ENCODE measurements at regions not wholly inside any gene's neighbourhood (a gene's known extent, or its start where the extent isn't known, plus 50 kb on each side); places are given as distances from the start of the nearest gene placed in this dataset.

DNA sequence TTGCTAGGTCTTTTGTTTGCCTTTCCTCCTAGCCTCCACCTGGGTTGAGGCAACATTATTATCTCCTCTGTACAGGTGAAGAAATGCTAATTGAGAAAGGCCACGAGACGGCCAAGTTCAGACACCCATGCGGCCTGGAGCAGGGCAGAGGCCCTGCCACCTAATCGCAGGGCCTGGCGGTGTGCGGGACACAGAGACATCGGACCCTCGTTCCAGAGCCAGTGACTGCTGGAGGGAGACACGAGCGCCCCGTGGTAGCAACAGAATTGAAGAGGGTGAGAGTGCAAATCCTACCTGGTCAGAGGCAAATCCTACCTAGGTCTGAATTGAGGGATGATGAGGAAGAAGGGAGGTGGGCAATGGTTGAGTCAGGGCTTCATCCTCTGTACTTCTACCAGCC is 113.8 kb upstream of the MEF2A start:
- Histone ChIP-seq H3K4me1 (ENCODE audit: control insufficient read depth in 1 of 2, insufficient read depth in 2 of 2, low read length in 2 of 2) (peaks cover 57 to 58% of the 10 kb centered on the region in 2 donors), H3K4me2 (replicated peaks; ENCODE audit: extremely low read depth, low read length, poor library complexity, severe bottlenecking) (peak overlapping the region; percentile 60), H2AFZ (ENCODE audit: insufficient read depth, low read depth, low read length, poor library complexity, severe bottlenecking) (no peak overlapping the region), H3K9ac (ENCODE audit: insufficient read depth, low read length, poor library complexity, severe bottlenecking) (peak overlapping the region; percentile 64), H4K20me1 (ENCODE audit: insufficient read depth, low read length) (no peaks in the 10 kb centered on the region), H3K27me3 (ENCODE audit: control insufficient read depth in 2 of 2, insufficient read depth in 2 of 2, low read length in 2 of 2) (no peaks in the 10 kb centered on the region), H3K9me3 (replicated peaks in 1 of 2; ENCODE audit: control insufficient read depth in 1 of 2, insufficient read depth in 1 of 2, low read length in 2 of 2) (no peaks in the 10 kb centered on the region), H3K4me3 (replicated peaks in 1 of 3; ENCODE audit: low read depth in 2 of 3, low read length in 3 of 3) (no peak overlapping the region), H3K27ac (ENCODE audit: low read depth in 1 of 2, low read length in 2 of 2) (peak overlapping the region; percentile 82 to 90), H3K79me2 (ENCODE audit: insufficient read depth, low read length) (no peaks in the 10 kb centered on the region), H3K36me3 (replicated peaks in 1 of 2; ENCODE audit: control insufficient read depth in 1 of 2, insufficient read depth in 2 of 2, low read length in 2 of 2) (no peaks in the 10 kb centered on the region)
- Mint-ChIP-seq H3K27me3 (ENCODE audit: low read depth in 3 of 3) (peaks cover 2 to 10% (median 3%) of the 10 kb centered on the region in 3 donors), H3K4me1 (peaks cover 62% of the 10 kb centered on the region), H3K27ac (peak overlapping the region; percentile 81 to 92 (median 90)), H3K9me3 (peaks cover 0 to 2% (median 0%) of the 10 kb centered on the region in 7 donors), H3K4me3 (no peak overlapping the region), H3K36me3 (peaks cover 0 to 4% of the 10 kb centered on the region in 2 donors)
- 90% methylated on average over 11 of the region's 11 CpGs for WGBS (ENCODE audit: insufficient coverage)
- intact Hi-C loops (cut with micrococcal nuclease): loop anchor here (10.0 kb wide), 2 partner anchors 53 to 113 kb away; partner anchors contain the start of gene MEF2A (in 1 of the 2)
- TF ChIP-seq, protein P1, sequence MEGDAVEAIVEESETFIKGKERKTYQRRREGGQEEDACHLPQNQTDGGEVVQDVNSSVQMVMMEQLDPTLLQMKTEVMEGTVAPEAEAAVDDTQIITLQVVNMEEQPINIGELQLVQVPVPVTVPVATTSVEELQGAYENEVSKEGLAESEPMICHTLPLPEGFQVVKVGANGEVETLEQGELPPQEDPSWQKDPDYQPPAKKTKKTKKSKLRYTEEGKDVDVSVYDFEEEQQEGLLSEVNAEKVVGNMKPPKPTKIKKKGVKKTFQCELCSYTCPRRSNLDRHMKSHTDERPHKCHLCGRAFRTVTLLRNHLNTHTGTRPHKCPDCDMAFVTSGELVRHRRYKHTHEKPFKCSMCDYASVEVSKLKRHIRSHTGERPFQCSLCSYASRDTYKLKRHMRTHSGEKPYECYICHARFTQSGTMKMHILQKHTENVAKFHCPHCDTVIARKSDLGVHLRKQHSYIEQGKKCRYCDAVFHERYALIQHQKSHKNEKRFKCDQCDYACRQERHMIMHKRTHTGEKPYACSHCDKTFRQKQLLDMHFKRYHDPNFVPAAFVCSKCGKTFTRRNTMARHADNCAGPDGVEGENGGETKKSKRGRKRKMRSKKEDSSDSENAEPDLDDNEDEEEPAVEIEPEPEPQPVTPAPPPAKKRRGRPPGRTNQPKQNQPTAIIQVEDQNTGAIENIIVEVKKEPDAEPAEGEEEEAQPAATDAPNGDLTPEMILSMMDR (IDR thresholded peaks at IDR 0.05): no peak
- DNase-seq: no peak

DNA sequence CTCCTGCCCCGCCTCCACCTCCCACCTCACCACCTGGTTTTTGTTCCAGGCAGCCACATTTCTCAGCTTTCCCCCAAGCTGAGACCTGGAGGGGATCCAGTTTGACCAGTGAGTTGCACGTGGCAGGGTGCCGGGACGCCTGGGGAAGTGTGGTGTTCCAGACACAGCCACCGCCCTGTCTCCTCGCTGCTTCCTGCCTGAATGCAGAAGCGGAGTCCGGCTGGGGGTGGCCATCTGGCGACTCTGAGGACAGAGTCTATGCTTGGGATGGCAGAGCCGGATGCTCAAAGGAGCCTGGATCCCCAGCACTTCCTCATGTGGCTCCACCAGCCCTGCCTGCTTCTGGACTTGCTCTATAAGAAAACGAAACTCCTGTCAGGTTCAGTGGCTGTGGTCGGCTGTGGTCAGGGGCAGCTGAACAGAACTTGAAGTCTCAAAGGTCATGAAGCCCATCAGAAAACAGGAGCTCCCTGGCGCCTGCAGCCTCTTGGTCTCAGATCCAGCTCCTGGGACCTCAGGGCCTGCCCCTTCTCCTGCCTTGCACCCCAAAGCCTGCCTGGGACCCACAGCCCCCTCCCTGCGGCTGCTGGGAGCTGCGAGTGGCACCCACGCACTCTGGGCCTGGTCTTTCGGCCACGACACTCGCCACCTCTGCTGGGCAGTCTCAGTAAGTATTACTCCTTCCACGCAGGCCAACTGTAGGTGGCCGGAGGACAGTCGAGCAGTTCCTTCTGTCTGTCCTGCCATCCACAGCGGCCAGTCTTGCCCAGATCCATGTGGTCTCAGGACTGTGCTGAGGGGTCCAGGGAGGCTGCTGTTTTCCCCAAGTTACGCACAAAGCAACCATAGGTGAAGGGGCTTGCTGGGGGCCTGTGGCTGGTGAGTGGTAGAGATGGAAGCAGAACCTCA is 112.8 kb upstream of the MEF2A start:
- H2AFZ ChIP-seq (ENCODE audit: insufficient read depth, low read depth, low read length, poor library complexity, severe bottlenecking): peak overlapping the region; percentile 49

More for the DNA sequence above, 112.8 kb upstream of the MEF2A start:
- Histone ChIP-seq H4K20me1 (ENCODE audit: insufficient read depth, low read length) (no peaks in the 10 kb centered on the region), H3K4me1 (ENCODE audit: control insufficient read depth in 1 of 2, insufficient read depth in 2 of 2, low read length in 2 of 2) (peaks cover 57 to 58% of the 10 kb centered on the region in 2 donors), H3K4me3 (replicated peaks in 1 of 3; ENCODE audit: low read depth in 2 of 3, low read length in 3 of 3) (peak overlapping the region in 1 of 3 experiments; percentile 51), H3K9ac (ENCODE audit: insufficient read depth, low read length, poor library complexity, severe bottlenecking) (peak overlapping the region; percentile 64), H3K79me2 (ENCODE audit: insufficient read depth, low read length) (no peaks in the 10 kb centered on the region), H3K36me3 (replicated peaks in 1 of 2; ENCODE audit: control insufficient read depth in 1 of 2, insufficient read depth in 2 of 2, low read length in 2 of 2) (no peaks in the 10 kb centered on the region), H3K27me3 (ENCODE audit: control insufficient read depth in 2 of 2, insufficient read depth in 2 of 2, low read length in 2 of 2) (no peaks in the 10 kb centered on the region), H3K4me2 (replicated peaks; ENCODE audit: extremely low read depth, low read length, poor library complexity, severe bottlenecking) (peak overlapping the region; percentile 60), H3K9me3 (replicated peaks in 1 of 2; ENCODE audit: control insufficient read depth in 1 of 2, insufficient read depth in 1 of 2, low read length in 2 of 2) (no peaks in the 10 kb centered on the region), H3K27ac (ENCODE audit: low read depth in 1 of 2, low read length in 2 of 2) (peak overlapping the region; percentile 82 to 90)
- Mint-ChIP-seq H3K27ac (peak overlapping the region; percentile 81 to 92 (median 90)), H3K4me3 (peak overlapping the region; percentile 37 to 73), H3K36me3 (peaks cover 0 to 4% of the 10 kb centered on the region in 2 donors), H3K27me3 (ENCODE audit: low read depth in 3 of 3) (peaks cover 2 to 7% (median 3%) of the 10 kb centered on the region in 3 donors), H3K9me3 (peaks cover 0 to 2% (median 0%) of the 10 kb centered on the region in 7 donors), H3K4me1 (peaks cover 59% of the 10 kb centered on the region)
- intact Hi-C loops (cut with micrococcal nuclease): loop anchor here (10.0 kb wide), 2 partner anchors 52 to 112 kb away; partner anchors contain the start of gene MEF2A (in 1 of the 2)
- TF ChIP-seq, protein P1 (IDR thresholded peaks at IDR 0.05): no peak
- WGBS (ENCODE audit: insufficient coverage): 37% methylated on average over 24 of the region's 24 CpGs
- peak; percentile 90 to 97 (median 93) for DNase-seq
